H1 (cell line): ENCODE measurements at regions not wholly inside any gene's neighbourhood (a gene's known extent, or its start where the extent isn't known, plus 50 kb on each side); places are given as distances from the start of the nearest gene placed in this dataset.
"Not testable (repeated sequence)": the region's sequence is repeated elsewhere in the genome, so short reads cannot be mapped to it uniquely, and the experiment has no call there.

ENCODE experiments used
- CTCF ChIA-PET: fragments of 300-600 bp; sonication (Branson Sonifier 250); formaldehyde crosslinking; loops from one replicate; lab custom pipeline; 2021; ENCODE audit not compliant: partially characterized antibody; lab: Charles Lee
- POLR2A ChIA-PET: fragments of 300-600 bp; sonication (Branson Sonifier 250); formaldehyde crosslinking; loops from one replicate; lab custom pipeline; 2021; ENCODE audit warnings: inconsistent platforms; ENCODE audit not compliant: partially characterized antibody; lab: Charles Lee
- DNase-seq, 2 experiments: peaks; one replicate each; pipeline versions ENCODE4 v3.0.0 to v3.0.0-alpha.2; 2010 to 2022; ENCODE audit warnings: low spot score in 2 of 2, low read depth in 1 of 2, mixed read lengths in 1 of 2
- FAIRE-seq: peaks from 2 replicates; lab custom pipeline; 2011; peaks lifted over from hg19 to GRCh38; lab: Jason Lieb, UNC
- H2AFZ ChIP-seq: 2 replicates; pipeline ENCODE4 v1.8.1; 2012; ENCODE audit warnings: low read length, inconsistent platforms
- H2AK5ac ChIP-seq: 2 replicates; pipeline ENCODE4 v1.6.1; 2013; ENCODE audit warnings: low read depth, low read length
- H2BK120ac ChIP-seq: replicated peaks from 2 replicates; pipeline ENCODE3; 2013; ENCODE audit warnings: low read depth, low read length, inconsistent platforms
- H2BK12ac ChIP-seq: 2 replicates; pipeline ENCODE4 v1.6.1; 2013; ENCODE audit warnings: low read depth, low read length
- H2BK15ac ChIP-seq: 2 replicates; pipeline ENCODE4 v1.6.1; 2013; ENCODE audit warnings: low read length
- H2BK20ac ChIP-seq: 2 replicates; pipeline ENCODE4 v1.6.1; 2013; ENCODE audit warnings: low read length
- H2BK5ac ChIP-seq: 2 replicates; pipeline ENCODE4 v1.6.1; 2013; ENCODE audit warnings: low read depth, low read length
- H3K14ac ChIP-seq: 2 replicates; pipeline ENCODE4 v1.6.1; 2013; ENCODE audit warnings: inconsistent platforms; ENCODE audit not compliant: insufficient read length
- H3K18ac ChIP-seq: 2 replicates; pipeline ENCODE4 v1.6.1; 2013; ENCODE audit warnings: low read length; ENCODE audit errors: extremely low read depth
- H3K23ac ChIP-seq: 2 replicates; pipeline ENCODE4 v1.6.1; 2013; ENCODE audit warnings: inconsistent platforms; ENCODE audit not compliant: insufficient read length
- H3K23me2 ChIP-seq: 2 replicates; pipeline ENCODE4 v1.6.1; 2013; ENCODE audit warnings: low read depth, low read length
- H3K27ac ChIP-seq: 2 replicates; pipeline ENCODE4 v1.6.1; 2011; ENCODE audit warnings: low read depth, low read length, inconsistent platforms
- H3K27me3 ChIP-seq, 4 experiments: replicated peaks in 1 of 4; 1 replicate in 1 of 4; 2 replicates in 3 of 4; pipeline versions ENCODE4 v1.6.1 to v1.8.1; 2011 to 2013; ENCODE audit warnings: low read length in 3 of 4, mild to moderate bottlenecking in 3 of 4, inconsistent platforms in 2 of 4, mixed read lengths in 2 of 4, moderate library complexity in 1 of 4; ENCODE audit not compliant: control insufficient read depth in 3 of 4, insufficient read depth in 3 of 4; ENCODE audit errors: extremely low read depth in 1 of 4
- H3K36me3 ChIP-seq, 4 experiments: 2 replicates each; pipeline versions ENCODE4 v1.6.1 to v1.8.1; 2011 to 2013; ENCODE audit warnings: mild to moderate bottlenecking in 4 of 4, low read length in 3 of 4, moderate library complexity in 2 of 4, control low read depth in 1 of 4, inconsistent platforms in 1 of 4; ENCODE audit not compliant: insufficient read depth in 4 of 4, control insufficient read depth in 2 of 4
- H3K4ac ChIP-seq: replicated peaks from 2 replicates; pipeline ENCODE3; 2013; ENCODE audit warnings: low read length, low read depth, mixed read lengths, inconsistent platforms; ENCODE audit not compliant: insufficient read length
- H3K4me1 ChIP-seq, 4 experiments: replicated peaks in 1 of 4; 1 replicate in 1 of 4; 2 replicates in 3 of 4; pipeline versions ENCODE4 v1.6.1 to v1.8.1; 2011 to 2013; ENCODE audit warnings: low read length in 3 of 4, inconsistent platforms in 2 of 4, mixed read lengths in 1 of 4; ENCODE audit not compliant: insufficient read depth in 4 of 4, control insufficient read depth in 3 of 4
- H3K4me2 ChIP-seq, 2 experiments: 2 replicates each; pipeline versions ENCODE4 v1.6.1 to v1.8.1; 2011 to 2013; ENCODE audit warnings: low read depth in 2 of 2, low read length in 2 of 2, control low read depth in 1 of 2, inconsistent platforms in 1 of 2, mild to moderate bottlenecking in 1 of 2; ENCODE audit not compliant: insufficient read depth in 1 of 2
- H3K4me3 ChIP-seq, 4 experiments: fragments of 200-600, 300-600 bp in 1 of 4; sonication (generic), shearing (Covaris generic), sonication (Bioruptor Twin) in 1 of 4; 2 replicates each; pipeline versions ENCODE4 v1.5.1 to v1.8.1; 2011 to 2016; ENCODE audit warnings: low read length in 4 of 4, low read depth in 3 of 4, control low read depth in 2 of 4, inconsistent platforms in 2 of 4, mild to moderate bottlenecking in 2 of 4, mixed read lengths in 1 of 4, moderate library complexity in 1 of 4; ENCODE audit not compliant: insufficient read depth in 2 of 4; ENCODE audit errors: extremely low read depth in 1 of 4
- H3K56ac ChIP-seq: replicated peaks from 2 replicates; pipeline ENCODE3; 2013; ENCODE audit warnings: low read depth, mild to moderate bottlenecking, mixed read lengths, low read length, inconsistent platforms; ENCODE audit not compliant: insufficient read length
- H3K79me1 ChIP-seq: 2 replicates; pipeline ENCODE4 v1.6.1; 2013; ENCODE audit warnings: low read depth, low read length, control low read depth
- H3K79me2 ChIP-seq, 2 experiments: 2 replicates each; pipeline versions ENCODE4 v1.6.1 to v1.8.1; 2012 to 2013; ENCODE audit warnings: low read length in 2 of 2, mild to moderate bottlenecking in 2 of 2, inconsistent platforms in 1 of 2; ENCODE audit not compliant: insufficient read depth in 2 of 2, control insufficient read depth in 1 of 2
- H3K9ac ChIP-seq, 4 experiments: replicated peaks in 1 of 4; 1 replicate in 1 of 4; 2 replicates in 3 of 4; pipeline versions ENCODE4 v1.6.1 to v1.8.1; 2011 to 2013; ENCODE audit warnings: low read depth in 3 of 4, low read length in 3 of 4, control low read depth in 2 of 4, mild to moderate bottlenecking in 2 of 4, moderate library complexity in 2 of 4, inconsistent platforms in 1 of 4; ENCODE audit errors: extremely low read depth in 1 of 4
- H3K9me3 ChIP-seq, 2 experiments: 2 replicates each; pipeline versions ENCODE4 v1.6.1 to v1.8.1; 2012 to 2013; ENCODE audit warnings: mild to moderate bottlenecking in 2 of 2, moderate library complexity in 2 of 2, control low read depth in 1 of 2, inconsistent platforms in 1 of 2, low read depth in 1 of 2, low read length in 1 of 2, mixed read lengths in 1 of 2; ENCODE audit not compliant: insufficient read depth in 2 of 2
- H4K20me1 ChIP-seq, 2 experiments: replicated peaks in 1 of 2; 2 replicates each; pipeline versions ENCODE3 to v1.8.1; 2011 to 2013; ENCODE audit warnings: inconsistent platforms in 2 of 2, low read length in 2 of 2, mild to moderate bottlenecking in 1 of 2; ENCODE audit not compliant: insufficient read depth in 2 of 2, control insufficient read depth in 1 of 2
- H4K5ac ChIP-seq: 2 replicates; pipeline ENCODE4 v1.6.1; 2013; ENCODE audit warnings: low read length, low read depth, mixed read lengths, inconsistent platforms; ENCODE audit not compliant: insufficient read length
- H4K8ac ChIP-seq: 2 replicates; pipeline ENCODE4 v1.8.0; 2013; ENCODE audit warnings: mild to moderate bottlenecking, moderate library complexity, low read length, inconsistent platforms; ENCODE audit not compliant: insufficient read depth; ENCODE audit errors: extremely low read depth
- H4K91ac ChIP-seq: replicated peaks from 2 replicates; pipeline ENCODE3; 2013; ENCODE audit warnings: low read length, mixed read lengths, inconsistent platforms; ENCODE audit not compliant: insufficient read length
- KDM5A ChIP-seq: fragments of 200-600 bp; IDR thresholded peaks from 2 replicates; pipeline ENCODE4 v1.7.1; 2012; ENCODE audit warnings: mild to moderate bottlenecking, low read length, inconsistent platforms, mixed read lengths
- WGBS, 2 experiments: shearing (Covaris generic) in 1 of 2; methylation state at CpG; one replicate each; pipeline versions ENCODE4 v1.1.6 to v1.1.7; 2013 to 2015; ENCODE audit warnings: low lambda C conversion rate in 2 of 2, mixed read lengths in 2 of 2, inconsistent platforms in 1 of 2, low coverage in 1 of 2, missing lambda C conversion rate in 1 of 2; ENCODE audit not compliant: insufficient replicate concordance in 2 of 2, insufficient coverage in 1 of 2, insufficient read length in 1 of 2; ENCODE audit errors: extremely low coverage in 1 of 2, missing lambda C conversion rate in 1 of 2; 5-methylcytosine and 5-hydroxymethylcytosine counted together

DNA sequence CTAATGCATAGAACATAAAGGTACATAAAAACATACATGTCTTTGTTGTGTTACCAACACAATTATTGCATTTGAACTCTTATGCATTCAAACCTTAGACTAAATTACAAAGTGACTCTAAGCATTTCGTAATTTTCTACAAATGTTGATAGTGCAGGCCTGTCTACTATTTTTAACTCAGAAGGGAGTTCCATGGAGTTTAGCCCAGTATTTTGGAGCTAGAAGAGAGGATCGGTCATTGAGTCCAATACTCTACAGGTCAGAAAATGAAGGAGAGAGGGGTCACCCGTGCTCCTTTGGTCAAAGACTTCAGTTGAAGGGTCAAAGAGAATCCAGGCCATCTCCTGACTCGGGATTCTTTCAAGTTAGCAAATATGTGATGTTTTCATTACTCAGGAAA lies 55.3 kb upstream of the SRRM3 start:
- Histone ChIP-seq H2BK15ac (no peak overlapping the region), H4K8ac (no peak overlapping the region), H2BK12ac (no peak overlapping the region), H3K4me2 (no peak overlapping the region), H2BK5ac (no peak overlapping the region), H3K36me3 (no peaks in the 10 kb centered on the region), H2BK120ac (no peak overlapping the region), H3K4me3 (no peak overlapping the region), H3K79me1 (no peaks in the 10 kb centered on the region), H3K4ac (no peak overlapping the region), H3K23me2 (no peaks in the 10 kb centered on the region), H2AFZ (no peak overlapping the region), H3K9ac (no peak overlapping the region), H2BK20ac (no peak overlapping the region), H3K14ac (no peak overlapping the region), H3K4me1 (no peaks in the 10 kb centered on the region), H3K9me3 (no peaks in the 10 kb centered on the region), H4K5ac (no peak overlapping the region), H3K27ac (no peak overlapping the region), H3K18ac (no peak overlapping the region), H3K27me3 (no peaks in the 10 kb centered on the region), H2AK5ac (no peak overlapping the region), H4K20me1 (no peaks in the 10 kb centered on the region), H3K79me2 (no peaks in the 10 kb centered on the region), H3K23ac (no peak overlapping the region), H4K91ac (no peak overlapping the region), H3K56ac (no peak overlapping the region)
- FAIRE-seq (no peak), DNase-seq (no peak)
- TF ChIP-seq KDM5A: no peak
- ChIA-PET POLR2A (no interaction called here), CTCF (no interaction called here)
- 93% methylated on average over 4 of the region's 4 CpGs; no CpG with 5 or more reads in 1 of the 2 experiments for WGBS, 2 experiments

DNA sequence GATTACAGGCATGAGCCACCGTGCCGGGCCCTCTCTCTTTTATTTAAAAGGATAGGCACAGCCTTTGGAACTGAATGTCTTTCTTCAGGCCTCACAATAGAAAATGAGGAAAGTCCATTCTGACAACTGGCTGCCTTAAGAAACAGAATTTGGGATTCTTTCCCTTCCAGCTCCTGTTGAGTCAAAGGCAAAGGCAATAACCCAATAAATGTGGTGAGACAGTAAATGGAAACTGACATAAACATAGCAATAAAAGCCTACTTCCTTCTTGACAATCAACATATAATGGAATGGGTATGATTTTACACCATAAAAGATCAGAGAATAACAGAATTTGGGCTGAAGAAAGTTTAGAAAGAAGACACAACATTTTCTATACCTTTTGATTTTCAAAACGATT lies 52.7 kb upstream of the SRRM3 start:
- H4K8ac ChIP-seq, H4K5ac ChIP-seq, H2BK5ac ChIP-seq, H3K79me2 ChIP-seq, FAIRE-seq, H3K9me3 ChIP-seq, H2AK5ac ChIP-seq, H3K4me2 ChIP-seq, H3K23ac ChIP-seq, H3K27ac ChIP-seq, H3K56ac ChIP-seq, H4K91ac ChIP-seq, H2AFZ ChIP-seq, POLR2A ChIA-PET, H2BK120ac ChIP-seq, H3K36me3 ChIP-seq, H3K4ac ChIP-seq, H3K9ac ChIP-seq, H3K27me3 ChIP-seq, H2BK12ac ChIP-seq, H3K23me2 ChIP-seq, H3K4me1 ChIP-seq, H3K14ac ChIP-seq, H3K4me3 ChIP-seq, H2BK15ac ChIP-seq, H3K18ac ChIP-seq, DNase-seq, H3K79me1 ChIP-seq, H4K20me1 ChIP-seq, H2BK20ac ChIP-seq, CTCF ChIA-PET: not testable (repeated sequence)
- WGBS, 2 experiments: 91% methylated on average over 3 of the region's 3 CpGs; no CpG with 5 or more reads in 1 of the 2 experiments
